HG03432 (cell line): ENCODE measurements at regions not wholly inside any gene's neighbourhood (a gene's known extent, or its start where the extent isn't known, plus 50 kb on each side); places are given as distances from the start of the nearest gene placed in this dataset.
"Not testable (repeated sequence)": the region's sequence is repeated elsewhere in the genome, so short reads cannot be mapped to it uniquely, and the experiment has no call there.

Source experiments
- ATAC-seq: cut with Tn5 transposase; IDR thresholded peaks from one replicate; pipeline ENCODE4 v1.9.1; 2021; ENCODE audit warnings: mild to moderate bottlenecking, moderate library complexity; ENCODE audit not compliant: unreplicated experiment

GRCh38 chr2:224181534-224182155, 142.6 kb upstream of the SERPINE2 start:
- ATAC-seq = no peak

GRCh38 chr2:224180810-224181209, 141.7 kb upstream of the SERPINE2 start:
- no peak for ATAC-seq

GRCh38 chr2:224178056-224178455, 139.0 kb upstream of the SERPINE2 start:
- no peak for ATAC-seq

GRCh38 chr2:224175538-224175937, 136.5 kb upstream of the SERPINE2 start:
- ATAC-seq = no peak

GRCh38 chr2:224174990-224175389, 135.9 kb upstream of the SERPINE2 start:
- no peak for ATAC-seq

GRCh38 chr2:224174521-224174920, 135.4 kb upstream of the SERPINE2 start:
- ATAC-seq = no peak

GRCh38 chr2:224173933-224174332, 134.8 kb upstream of the SERPINE2 start:
- no peak for ATAC-seq

- no peak for ATAC-seq
These were observed 134.1 kb upstream of the SERPINE2 start for GRCh38 chr2:224173210-224173609.

GRCh38 chr2:224171226-224171625, 132.1 kb upstream of the SERPINE2 start:
- no peak for ATAC-seq

- ATAC-seq = no peak
These were observed 130.8 kb upstream of the SERPINE2 start for GRCh38 chr2:224169847-224170246.

- not testable (repeated sequence) for ATAC-seq
These were observed 128.7 kb upstream of the SERPINE2 start for GRCh38 chr2:224167781-224168180.

GRCh38 chr2:224166654-224167053, 127.6 kb upstream of the SERPINE2 start:
- no peak for ATAC-seq

GRCh38 chr2:224165901-224166319, 126.8 kb upstream of the SERPINE2 start:
- ATAC-seq = no peak

- ATAC-seq = no peak
These were observed 124.7 kb upstream of the SERPINE2 start for GRCh38 chr2:224163566-224164307.

- ATAC-seq = no peak
These were observed 123.0 kb upstream of the SERPINE2 start for GRCh38 chr2:224162122-224162521.

GRCh38 chr2:224161712-224162111, 122.6 kb upstream of the SERPINE2 start:
- no peak for ATAC-seq

- no peak for ATAC-seq
These were observed 121.8 kb upstream of the SERPINE2 start for GRCh38 chr2:224160917-224161316.

- ATAC-seq = no peak
These were observed 120.4 kb upstream of the SERPINE2 start for GRCh38 chr2:224159345-224159928.

GRCh38 chr2:224158831-224159230, 119.7 kb upstream of the SERPINE2 start:
- ATAC-seq = no peak

- no peak for ATAC-seq
These were observed 119.0 kb upstream of the SERPINE2 start for GRCh38 chr2:224158061-224158460.

GRCh38 chr2:224157655-224158054, 118.6 kb upstream of the SERPINE2 start:
- no peak for ATAC-seq

- ATAC-seq = no peak
These were observed 117.3 kb upstream of the SERPINE2 start for GRCh38 chr2:224156436-224156835.
